HG03521 (cell line): ENCODE measurements at regions not wholly inside any gene's neighbourhood (a gene's known extent, or its start where the extent isn't known, plus 50 kb on each side); places are given as distances from the start of the nearest gene placed in this dataset.
A peak's percentile ranks its signal among the peaks of the same experiment; 100 is the strongest.

Experiments used
- ATAC-seq: cut with Tn5 transposase; IDR thresholded peaks from one replicate; pipeline ENCODE4 v1.9.1; 2021; ENCODE audit warnings: mild to moderate bottlenecking, moderate library complexity; ENCODE audit not compliant: unreplicated experiment

DNA sequence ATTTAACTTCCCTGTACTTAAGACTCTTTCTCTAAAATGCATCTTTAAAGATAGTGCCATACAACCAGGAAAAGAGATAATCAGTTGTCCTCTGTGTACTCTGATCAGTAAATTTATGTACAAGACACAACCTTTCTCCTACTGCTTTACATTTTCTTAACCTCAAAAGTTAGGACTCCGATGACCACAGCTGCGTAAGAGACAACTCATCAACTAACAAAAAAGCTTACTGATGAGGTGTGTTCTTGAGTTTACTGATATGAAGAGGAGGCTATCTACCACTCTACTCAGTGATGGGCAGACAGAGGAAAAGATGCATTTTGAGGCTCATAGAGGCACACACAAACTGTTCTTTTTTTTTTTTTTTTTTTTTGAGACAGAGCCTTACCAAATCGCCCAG, 71.4 kb upstream of the HIF1A start:
- no peak for ATAC-seq

DNA sequence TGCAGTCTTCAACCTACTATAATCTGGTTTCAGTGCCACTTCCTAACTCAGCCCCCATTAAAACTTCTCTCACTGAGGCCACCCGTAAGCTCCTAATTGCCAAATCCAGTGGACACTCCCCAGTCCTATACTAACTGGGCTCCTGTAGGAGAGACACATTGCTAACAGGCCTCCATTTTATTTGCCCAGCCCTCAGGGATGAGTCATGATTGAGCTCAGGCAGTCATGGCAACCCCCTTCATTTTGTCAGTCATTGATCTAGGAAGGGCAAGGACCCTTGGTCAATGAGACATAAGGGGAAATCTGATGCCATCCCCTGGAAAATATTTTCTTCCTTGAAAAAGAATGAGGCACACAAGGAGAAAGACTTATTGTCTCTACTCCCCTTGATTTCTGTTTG, 70.1 kb upstream of the HIF1A start:
- ATAC-seq, result no peak

DNA sequence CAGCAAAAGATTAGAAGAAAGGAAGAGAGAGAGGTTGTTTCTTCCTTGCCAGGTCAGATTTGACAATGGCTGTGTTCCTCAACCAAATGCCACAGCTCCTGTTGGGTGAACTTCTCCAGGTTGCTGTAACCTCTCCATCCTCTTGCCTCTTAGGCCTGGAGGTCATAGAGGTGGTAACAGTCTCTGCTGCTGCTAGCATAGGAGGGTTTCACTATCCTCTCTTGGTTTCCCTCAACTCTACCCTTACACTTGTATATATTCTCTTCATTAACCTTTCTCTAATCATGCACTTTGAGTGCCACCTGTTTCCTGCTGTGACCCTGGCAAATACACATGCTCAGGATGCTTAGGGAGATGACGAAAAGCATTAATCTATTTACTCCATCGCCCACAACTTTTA, 67.7 kb upstream of the HIF1A start:
- no peak for ATAC-seq

DNA sequence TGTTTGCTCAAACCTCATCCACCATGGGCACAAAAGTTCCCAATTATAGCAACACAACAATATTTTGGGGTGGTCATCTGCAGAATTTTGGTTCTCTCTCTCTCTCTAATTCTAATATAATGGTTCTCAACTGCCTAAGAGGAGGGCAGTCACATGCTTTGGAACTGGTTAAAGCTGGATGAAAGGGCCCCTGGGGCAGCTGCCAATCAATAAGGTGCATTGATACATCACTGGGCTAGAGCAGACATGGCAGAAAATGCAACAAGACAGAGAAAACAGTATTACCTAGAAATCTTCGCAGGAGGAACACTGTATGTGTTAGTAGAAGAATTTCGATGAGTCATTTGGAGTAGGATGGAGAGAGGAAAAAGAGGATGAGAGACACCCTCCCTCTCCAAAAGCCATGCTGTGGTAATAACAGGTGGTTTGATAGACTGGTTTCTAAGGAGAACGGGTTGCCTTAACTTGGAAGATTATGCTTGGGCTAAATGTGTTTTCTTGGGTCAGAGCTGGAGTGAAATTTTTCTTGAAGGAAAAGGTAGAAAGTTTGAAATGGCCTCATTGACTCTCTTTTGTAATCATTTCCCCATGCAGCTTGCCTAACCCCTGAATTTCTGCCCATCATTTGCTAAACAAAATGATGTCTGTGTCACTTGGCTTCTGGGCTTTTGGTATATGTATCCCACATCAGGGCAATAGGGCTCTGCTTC, 67.1 kb upstream of the HIF1A start:
- ATAC-seq, result no peak

DNA sequence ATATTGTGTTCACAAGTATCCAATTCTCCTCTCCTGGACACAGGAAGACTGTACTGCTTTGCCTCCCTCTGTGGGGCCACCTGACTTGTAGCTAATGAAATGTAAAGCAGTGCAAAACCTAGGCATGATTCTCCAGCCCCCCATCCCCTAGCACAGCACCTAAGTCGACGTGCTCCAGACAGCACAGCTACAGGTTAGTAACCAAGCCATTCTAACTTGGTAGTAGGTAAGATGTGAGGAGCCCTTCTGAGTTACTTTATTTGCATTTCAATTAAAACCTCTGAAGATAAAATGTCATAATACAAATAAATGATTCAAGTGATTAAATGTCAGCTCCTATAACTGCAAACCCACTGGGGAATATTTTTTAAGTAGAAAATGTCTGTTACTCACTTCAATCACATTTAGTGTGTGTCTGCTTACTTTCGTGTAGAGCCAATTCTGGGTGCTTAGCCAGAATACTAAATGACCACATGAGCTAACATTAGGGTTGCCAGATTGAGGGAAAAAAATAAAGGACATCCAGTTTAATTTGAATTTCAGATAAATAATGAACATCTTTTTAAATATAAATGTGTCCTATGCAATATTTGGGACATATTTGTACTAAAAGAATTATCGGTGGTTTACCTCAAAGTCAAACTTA, 64.8 kb upstream of the HIF1A start:
- no peak for ATAC-seq

DNA sequence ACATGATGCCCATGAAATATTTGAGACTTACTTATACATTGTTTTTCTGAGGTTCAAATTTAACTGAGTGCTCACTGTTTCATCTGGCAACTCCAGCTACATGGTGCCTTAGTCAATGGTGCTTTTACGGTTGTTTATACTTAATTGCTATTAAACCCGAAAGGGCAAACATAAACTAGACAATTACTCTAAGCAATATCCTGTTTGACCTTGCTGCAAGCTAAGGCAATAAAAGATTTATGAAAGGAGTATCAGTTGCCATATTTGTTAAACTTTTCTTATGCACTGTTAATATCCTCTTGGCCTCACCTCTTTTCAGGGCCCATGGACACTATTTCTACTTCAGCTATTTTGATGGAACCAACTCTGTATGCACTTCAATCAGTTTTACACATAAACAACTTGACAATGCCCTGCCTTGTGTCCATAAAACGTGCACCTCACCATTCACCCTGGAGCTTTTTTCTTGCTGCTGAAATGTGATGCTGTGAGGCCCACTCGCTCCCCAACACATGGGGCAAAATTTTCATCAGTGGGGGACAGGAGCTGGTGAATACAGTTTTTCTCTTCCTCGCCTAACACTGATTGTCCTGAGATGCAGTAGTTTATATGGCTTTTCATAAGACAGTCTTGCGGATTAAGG, 64.1 kb upstream of the HIF1A start:
- ATAC-seq, result no peak

DNA sequence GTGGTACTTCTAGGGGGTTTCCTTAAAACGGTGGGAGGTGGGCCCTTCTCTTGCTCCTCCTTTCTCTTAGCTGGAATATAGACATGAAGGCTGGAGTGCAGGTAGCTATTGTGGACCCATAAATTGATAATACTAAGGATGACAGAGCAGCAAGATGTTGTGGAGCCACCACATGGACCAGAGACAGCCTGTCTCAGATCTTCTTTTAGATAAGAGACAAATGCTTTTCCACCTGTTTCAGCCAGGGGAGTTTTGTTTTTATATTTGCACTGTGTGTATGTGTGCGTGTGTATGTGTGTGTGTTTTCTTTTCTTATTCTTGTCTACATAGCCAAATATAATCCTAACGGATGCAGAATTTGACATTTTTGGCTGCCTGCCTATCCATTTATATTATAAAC, 62.9 kb upstream of the HIF1A start:
- no peak for ATAC-seq

DNA sequence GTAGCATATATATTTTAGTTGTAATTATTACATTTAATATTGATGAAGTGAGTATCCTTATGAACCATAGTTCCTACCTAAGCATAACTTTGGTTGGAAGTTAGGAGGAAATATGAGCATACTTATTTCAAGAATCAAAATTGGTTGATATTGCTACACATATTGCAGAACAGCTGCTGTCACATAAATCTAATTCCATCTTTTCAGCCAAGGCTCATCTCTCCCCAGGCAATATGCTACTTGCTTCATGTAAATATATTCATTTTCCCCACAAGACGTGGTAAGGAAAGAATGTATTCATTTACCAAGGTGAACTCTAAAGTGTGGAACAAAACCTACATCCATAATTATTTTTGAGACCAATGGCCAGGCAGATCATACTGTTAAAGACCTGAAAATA, 62.5 kb upstream of the HIF1A start:
- no peak for ATAC-seq

DNA sequence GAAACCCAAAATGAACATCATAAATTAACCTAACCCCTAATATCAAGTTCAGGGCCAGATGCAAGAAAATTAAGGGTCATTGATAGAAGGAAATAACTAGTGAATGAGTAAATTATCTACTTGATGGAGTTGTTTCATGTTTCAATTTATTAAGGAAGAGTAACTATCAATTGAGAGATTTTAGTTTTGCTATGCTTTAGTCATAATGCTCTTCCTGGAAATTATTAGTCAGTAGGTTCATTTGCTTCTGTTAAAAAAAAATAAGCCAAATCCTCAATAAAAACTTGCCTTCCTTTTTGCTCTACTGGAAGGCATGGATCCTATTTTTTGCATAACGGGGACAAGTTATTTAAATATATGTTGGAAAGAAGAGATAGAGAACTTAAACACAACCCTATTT, 59.0 kb upstream of the HIF1A start:
- no peak for ATAC-seq

DNA sequence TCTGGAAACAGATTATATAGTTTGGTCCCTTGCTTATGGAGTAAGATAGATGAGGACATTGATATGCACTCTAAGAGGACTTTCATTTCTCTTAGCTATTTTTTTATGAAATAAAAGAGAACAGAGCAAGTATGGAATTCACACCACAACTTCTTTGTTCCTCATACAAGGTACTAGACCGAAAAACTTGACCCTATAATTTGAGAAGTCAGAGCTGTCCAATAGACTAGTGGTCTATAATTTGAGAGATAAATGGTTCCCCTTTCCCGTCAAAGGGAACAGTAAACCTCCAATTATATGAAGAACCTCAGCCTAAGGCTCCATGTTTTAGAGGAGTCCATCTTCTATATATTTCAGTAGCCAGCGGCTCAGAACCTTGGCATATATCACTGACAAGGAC, 58.5 kb upstream of the HIF1A start:
- no peak for ATAC-seq

DNA sequence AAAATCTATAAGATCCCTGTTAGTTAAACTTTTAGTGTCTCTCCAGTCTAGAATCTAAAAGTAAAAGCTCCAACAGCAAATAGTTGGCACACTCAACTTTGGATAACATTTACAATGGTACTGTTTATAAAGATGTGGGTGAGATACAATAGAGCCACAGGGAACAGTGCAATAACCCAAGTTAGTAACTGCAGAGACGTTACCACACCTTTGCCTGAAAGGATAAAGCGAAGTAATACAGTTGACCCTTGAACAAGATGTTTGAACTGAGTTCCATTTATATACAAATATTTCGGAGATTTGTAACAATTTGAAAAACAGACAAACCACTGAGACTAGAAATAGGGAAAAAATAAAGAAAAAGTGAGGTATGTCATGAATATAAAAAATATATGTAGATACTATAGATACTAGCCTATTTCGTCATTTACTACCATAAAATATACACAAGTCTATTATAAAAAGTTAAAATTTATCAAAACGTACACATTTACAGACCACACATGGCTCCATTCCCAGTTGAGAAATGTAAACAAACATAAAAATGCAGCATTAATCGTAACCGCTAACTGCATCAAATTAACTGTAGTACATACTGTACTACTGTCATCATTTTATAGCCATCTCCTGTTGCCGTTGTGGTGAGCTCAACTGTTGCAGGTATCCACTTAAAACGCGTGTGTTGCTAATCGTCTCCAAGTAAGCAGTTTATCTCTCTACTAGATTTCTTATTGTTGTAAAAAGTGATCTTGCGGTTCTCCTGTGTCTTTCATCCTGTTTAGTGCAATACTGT, 56.5 kb upstream of the HIF1A start:
- ATAC-seq, result no peak

DNA sequence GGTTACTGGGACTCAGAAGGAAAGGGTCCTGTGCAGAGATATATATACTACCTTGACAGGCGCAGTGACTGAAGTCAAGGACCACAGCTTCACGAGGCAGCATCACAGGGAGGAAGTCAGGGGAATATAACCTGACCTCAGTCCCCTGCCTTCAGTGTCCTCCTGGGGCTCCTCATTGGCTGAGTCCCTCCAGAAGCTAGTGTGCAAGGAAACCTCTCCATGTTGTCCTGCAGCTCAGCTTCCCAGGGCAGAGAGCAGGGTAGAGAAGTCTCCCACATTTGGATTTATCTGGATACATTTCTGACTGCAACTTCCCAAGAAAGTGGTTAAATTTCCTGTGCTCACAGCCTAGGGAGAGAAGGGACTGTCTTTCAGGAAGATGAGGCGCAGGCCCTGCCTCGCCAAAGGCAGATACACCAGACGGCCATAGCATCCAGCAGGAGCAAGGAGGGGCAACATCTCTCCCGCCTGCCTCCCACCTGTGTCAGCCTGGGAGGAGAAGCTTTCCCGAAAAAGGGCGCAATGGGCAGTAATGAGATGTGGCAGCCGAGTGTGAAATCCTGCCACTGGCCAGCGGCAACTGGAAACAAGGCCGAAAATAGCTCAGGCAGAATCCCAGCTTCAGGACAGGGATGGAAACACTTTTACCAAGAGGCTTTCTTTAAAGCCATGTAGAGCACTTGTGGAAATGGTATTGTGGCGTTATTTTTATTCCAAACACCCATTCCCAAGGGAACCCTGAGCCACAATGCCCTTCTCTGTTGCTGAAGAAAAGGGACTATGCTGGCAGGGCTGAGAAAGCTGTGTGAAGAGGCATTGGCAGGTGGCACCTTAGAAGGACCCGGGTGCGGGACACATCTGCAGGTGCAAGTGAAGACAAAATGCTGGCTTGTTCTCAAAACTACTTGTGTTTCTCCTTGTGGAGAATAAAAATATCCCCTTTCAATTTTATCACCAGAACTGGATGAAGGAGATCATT, 54.9 kb upstream of the HIF1A start:
- ATAC-seq, result no peak

DNA sequence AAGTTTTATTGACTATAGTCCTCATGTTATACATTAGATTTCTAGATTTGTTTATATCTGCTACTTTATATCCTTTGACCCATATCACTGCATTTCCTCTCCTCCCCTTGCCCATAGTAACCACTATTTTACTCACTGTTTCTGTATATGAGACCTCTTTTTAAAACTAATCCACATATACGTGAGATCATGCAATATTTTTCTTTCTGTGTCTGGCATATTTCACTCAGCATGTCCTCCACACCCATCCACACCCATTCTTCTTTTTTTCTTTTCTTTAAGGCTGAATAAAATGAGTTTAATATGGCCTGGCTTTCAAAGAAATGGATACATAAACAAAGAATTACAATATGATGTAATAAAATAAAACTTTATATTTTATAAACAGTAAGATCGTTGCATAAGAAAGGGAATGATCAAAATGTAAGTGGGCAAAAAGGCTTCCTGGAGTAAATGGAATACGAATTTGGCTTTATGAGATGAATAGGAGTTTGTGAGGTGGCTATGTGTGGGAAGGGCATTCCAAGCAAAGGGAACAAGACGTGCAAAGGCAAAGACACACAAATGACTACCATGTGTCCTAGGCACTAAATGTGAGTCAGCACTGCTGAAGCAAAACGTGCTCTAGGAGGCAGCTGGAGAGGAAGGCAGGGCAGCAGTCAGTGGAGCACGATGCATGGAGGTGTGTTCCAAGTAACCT, 53.2 kb upstream of the HIF1A start:
- ATAC-seq, result no peak

DNA sequence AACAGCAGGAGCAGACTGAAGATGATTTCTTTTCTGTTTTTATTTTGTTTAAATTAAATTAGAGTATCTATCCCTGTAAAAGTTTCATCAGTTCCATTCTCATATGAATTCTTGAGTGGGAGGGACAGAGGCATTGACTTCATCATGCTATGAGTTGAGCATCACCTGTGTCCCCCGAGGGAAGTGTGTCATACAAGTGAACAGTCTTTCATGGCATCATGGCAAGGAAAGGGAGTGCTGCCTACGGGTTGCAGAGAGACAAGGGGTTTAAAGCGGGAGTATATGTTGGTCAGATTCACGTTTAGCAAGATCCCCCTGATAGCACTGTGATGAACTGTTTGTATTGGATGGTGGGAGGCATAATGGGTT, 52.7 kb upstream of the HIF1A start:
- ATAC-seq, result no peak

DNA sequence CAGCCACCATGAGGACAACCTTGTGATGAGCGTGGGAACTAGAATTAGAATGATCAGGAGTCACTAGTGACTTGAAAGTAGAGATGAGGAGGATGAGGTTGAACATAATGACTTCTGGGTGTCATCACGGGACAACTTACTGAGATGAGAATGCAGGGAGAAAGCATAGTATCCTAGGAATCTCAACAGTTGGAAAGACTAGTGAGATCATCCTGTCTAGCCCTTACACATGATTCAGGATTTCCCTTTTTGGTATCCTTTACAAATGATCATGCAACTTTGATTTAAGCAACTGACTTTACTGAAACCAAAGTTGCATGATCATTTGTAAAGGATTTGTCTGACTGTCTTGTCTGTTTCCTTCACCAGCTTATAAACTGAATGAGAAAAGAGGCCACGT, 51.8 kb upstream of the HIF1A start:
- no peak for ATAC-seq

DNA sequence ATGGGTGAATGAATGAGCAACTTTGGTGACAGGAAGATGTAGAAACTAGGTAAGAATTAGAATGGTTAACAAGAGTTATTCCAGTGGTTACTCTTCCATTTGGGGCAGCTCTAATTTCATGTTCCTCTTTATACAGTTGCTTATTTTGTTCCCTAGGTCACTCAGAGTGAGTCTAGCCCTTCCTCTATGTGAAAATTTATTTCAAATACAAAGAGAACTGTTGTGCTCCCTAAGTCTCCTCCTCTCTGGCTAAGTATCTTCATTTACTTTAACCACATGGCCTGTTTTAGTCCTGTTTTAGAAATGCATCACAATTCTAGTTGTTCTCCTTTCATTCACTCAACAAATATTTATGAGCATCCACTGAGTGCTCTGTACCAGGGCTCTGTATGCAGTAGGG, 51.1 kb upstream of the HIF1A start:
- no peak for ATAC-seq

DNA sequence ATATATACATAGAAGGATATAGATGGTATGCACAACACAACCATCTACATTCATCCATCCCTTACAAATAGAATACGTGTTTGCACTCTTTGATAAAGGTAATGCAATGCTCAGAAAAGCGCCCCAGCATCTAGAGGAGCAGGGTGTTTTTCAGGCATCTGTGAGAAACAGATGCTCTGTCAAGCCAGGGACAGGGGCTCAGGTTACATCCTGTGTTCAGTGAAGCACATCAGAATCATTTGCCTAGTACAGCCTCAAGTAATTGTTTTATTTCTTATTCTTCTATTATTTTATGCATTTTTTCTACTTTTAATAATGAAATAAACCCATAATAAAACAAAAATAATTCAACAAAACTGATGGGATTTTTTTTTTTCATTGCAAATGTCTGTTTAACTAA, 50.5 kb upstream of the HIF1A start:
- ATAC-seq, result peak; percentile 69

DNA sequence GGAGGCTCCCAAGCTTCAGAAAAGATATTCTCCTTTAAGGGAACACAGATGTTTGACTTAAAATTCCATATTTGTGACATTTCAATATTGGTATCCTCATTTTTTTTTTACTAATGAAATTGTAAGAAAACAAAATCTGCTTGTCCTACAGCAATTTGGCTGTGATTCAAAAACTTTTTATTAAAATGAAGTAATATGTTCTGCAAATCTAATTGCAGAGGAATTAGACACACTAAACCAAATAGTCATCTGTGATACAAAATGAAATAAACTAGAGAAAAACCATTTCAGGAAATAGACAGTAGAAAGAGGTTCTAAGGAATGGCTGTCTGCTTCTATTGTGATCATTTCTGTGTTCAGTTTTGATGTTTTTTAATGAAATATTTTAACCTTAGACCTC, 50.1 kb upstream of the HIF1A start:
- ATAC-seq, result no peak
